ENCODE measurements at regions not wholly inside any gene's neighbourhood (a gene's known extent, or its start where the extent isn't known, plus 50 kb on each side); places are given as distances from the start of the nearest gene placed in this dataset.

DNA sequence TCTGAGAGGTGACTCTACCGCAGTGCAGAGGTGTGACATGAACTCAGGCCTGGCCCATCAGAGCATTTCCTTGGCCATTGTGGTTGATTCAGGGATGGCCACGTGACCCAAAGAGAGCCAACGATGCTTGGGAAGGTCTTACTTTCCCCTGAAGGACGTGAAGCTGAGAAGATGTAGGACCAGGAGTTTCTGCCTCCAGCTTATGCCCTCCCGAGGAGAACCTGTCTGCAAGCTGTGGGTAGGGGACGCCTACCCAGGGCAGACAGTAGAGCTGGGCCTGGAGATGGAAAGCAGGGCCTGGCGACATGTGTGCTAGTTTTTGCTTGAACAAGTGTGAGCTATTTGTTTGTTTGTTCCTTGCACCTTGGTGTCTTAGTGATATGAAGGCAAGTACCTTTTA is 89.4 kb downstream of the RPLP1 start:
- TF ChIP-seq EZH2phosphoT487 (IDR thresholded peaks at IDR 0.05; ENCODE audit: borderline replicate concordance) (no peak), CTCF (conservative IDR thresholded peaks at IDR 0.05; ENCODE audit: low read length) (no peak)
- H3K27me3 ChIP-seq (ENCODE audit: insufficient read depth, low read length, poor library complexity, severe bottlenecking): no peaks in the 10 kb centered on the region
- H3K4me2 ChIP-seq (ENCODE audit: low read depth, low read length, poor library complexity, severe bottlenecking): no peak overlapping the region
- no peak overlapping the region for H2AFZ ChIP-seq (ENCODE audit: low read length)
- H3K4me1 ChIP-seq (ENCODE audit: insufficient read depth, low read length, poor library complexity, severe bottlenecking): no peaks in the 10 kb centered on the region
- H3K36me3 ChIP-seq (ENCODE audit: insufficient read depth, low read length): no peaks in the 10 kb centered on the region
- no peaks in the 10 kb centered on the region for H3F3A ChIP-seq (ENCODE audit: low read depth)
- no peaks in the 10 kb centered on the region for H3K9me2 ChIP-seq (replicated peaks; ENCODE audit: low read depth, low read length)
- H3K4me3 ChIP-seq (ENCODE audit: low read length, poor library complexity, severe bottlenecking): no peak overlapping the region
- H3K79me2 ChIP-seq (ENCODE audit: insufficient read depth, low read length): no peaks in the 10 kb centered on the region
- H3K9me3 ChIP-seq (ENCODE audit: insufficient read depth, low read depth, low read length): no peaks in the 10 kb centered on the region
- no peak overlapping the region for H3K9ac ChIP-seq (ENCODE audit: low read depth, low read length, poor library complexity, severe bottlenecking)
- no peaks in the 10 kb centered on the region for H4K20me1 ChIP-seq (ENCODE audit: insufficient read depth, low read length, poor library complexity, severe bottlenecking)

DNA sequence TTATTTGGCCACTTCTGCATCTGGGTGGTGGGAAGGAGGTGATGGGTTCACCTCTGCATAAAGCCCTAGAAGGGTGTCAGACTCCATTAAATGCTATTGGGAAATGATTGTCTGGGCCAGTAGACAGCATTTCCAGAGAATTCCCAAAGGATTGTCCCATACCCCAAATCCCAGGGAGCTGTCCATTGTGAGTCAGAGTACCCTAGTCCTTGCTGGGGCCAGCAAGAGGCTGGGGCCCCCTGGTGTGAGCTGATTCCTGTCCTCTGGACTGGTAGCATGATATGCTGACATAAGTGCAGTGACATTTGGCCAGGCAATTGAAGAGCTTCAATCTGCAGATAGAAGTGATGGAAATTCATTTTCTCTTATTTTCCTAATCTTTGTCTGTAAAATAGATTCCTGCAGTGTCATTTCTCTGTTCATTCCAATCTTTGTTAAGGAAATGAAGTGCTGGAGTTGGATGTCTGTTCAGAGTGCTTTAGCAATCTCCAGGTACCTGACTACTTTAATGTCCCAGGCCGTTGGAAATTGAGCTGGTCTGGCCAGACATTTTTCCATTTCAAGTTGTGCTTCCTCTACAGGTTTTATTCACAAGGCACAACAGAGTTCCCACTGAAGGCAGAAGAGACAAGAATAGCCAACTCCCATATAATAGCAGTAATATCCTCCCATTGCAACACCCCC is 91.2 kb downstream of the RPLP1 start:
- no peaks in the 10 kb centered on the region for H4K20me1 ChIP-seq (ENCODE audit: insufficient read depth, low read length, poor library complexity, severe bottlenecking)
- TF ChIP-seq EZH2phosphoT487 (IDR thresholded peaks at IDR 0.05; ENCODE audit: borderline replicate concordance): no peak
- TF ChIP-seq CTCF (conservative IDR thresholded peaks at IDR 0.05; ENCODE audit: low read length): no peak

DNA sequence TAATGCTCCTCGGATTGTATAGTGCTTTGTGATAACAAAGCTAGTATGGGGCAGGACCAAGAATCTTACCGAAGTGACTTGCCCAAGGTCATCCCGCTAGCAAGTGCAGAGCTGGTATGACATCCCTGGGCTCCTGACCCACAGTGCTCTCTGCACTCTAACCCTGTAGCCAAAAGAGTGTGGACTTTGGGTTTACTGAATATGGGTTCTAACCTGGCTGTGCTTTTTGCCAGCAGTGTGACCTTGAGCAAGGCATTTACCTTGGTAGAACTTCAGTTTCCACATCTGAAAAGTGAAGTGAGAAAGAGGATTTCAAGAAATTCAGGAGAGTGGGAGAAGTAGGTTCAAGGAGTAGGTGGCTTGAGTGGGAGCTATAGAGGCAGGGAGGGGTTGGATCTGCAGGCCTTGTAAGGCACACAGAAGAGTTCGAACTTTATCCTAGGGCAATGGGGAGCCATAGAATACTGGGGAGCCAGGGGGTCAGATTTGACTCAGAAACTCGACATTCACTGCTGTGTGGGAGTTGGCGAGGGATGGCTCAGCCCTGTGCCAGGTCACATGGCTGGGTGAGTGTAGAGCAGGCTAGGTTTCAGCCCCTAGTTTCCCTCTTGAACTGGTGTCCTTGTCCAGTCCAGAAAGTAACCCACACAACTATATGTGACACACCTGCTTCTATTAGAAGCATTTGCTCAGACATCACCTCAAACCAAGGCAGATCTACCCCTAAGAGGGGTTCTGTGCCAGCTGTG is 91.9 kb downstream of the RPLP1 start:
- H3K9me2 ChIP-seq (replicated peaks; ENCODE audit: low read depth, low read length): no peaks in the 10 kb centered on the region
- H3K36me3 ChIP-seq (ENCODE audit: insufficient read depth, low read length): no peaks in the 10 kb centered on the region
- no peak for TF ChIP-seq CTCF (conservative IDR thresholded peaks at IDR 0.05; ENCODE audit: low read length)
- no peak for TF ChIP-seq EZH2phosphoT487 (IDR thresholded peaks at IDR 0.05; ENCODE audit: borderline replicate concordance)
- no peaks in the 10 kb centered on the region for H4K20me1 ChIP-seq (ENCODE audit: insufficient read depth, low read length, poor library complexity, severe bottlenecking)
- no peaks in the 10 kb centered on the region for H3F3A ChIP-seq (ENCODE audit: low read depth)
- H2AFZ ChIP-seq (ENCODE audit: low read length): no peak overlapping the region
- no peaks in the 10 kb centered on the region for H3K9me3 ChIP-seq (ENCODE audit: insufficient read depth, low read depth, low read length)
- H3K79me2 ChIP-seq (ENCODE audit: insufficient read depth, low read length): no peaks in the 10 kb centered on the region
- H3K27me3 ChIP-seq (ENCODE audit: insufficient read depth, low read length, poor library complexity, severe bottlenecking): no peaks in the 10 kb centered on the region
- H3K4me1 ChIP-seq (ENCODE audit: insufficient read depth, low read length, poor library complexity, severe bottlenecking): no peaks in the 10 kb centered on the region
- no peak overlapping the region for H3K9ac ChIP-seq (ENCODE audit: low read depth, low read length, poor library complexity, severe bottlenecking)
- H3K4me3 ChIP-seq (ENCODE audit: low read length, poor library complexity, severe bottlenecking): no peak overlapping the region
- no peak overlapping the region for H3K4me2 ChIP-seq (ENCODE audit: low read depth, low read length, poor library complexity, severe bottlenecking)

More for the DNA sequence above, 91.2 kb downstream of the RPLP1 start:
- Histone ChIP-seq H3K9ac (ENCODE audit: low read depth, low read length, poor library complexity, severe bottlenecking) (no peak overlapping the region), H3K9me3 (ENCODE audit: insufficient read depth, low read depth, low read length) (no peaks in the 10 kb centered on the region), H3K4me1 (ENCODE audit: insufficient read depth, low read length, poor library complexity, severe bottlenecking) (no peaks in the 10 kb centered on the region), H3K4me2 (ENCODE audit: low read depth, low read length, poor library complexity, severe bottlenecking) (no peak overlapping the region), H2AFZ (ENCODE audit: low read length) (no peak overlapping the region), H3F3A (ENCODE audit: low read depth) (no peaks in the 10 kb centered on the region), H3K79me2 (ENCODE audit: insufficient read depth, low read length) (no peaks in the 10 kb centered on the region), H3K9me2 (replicated peaks; ENCODE audit: low read depth, low read length) (no peaks in the 10 kb centered on the region), H3K27me3 (ENCODE audit: insufficient read depth, low read length, poor library complexity, severe bottlenecking) (no peaks in the 10 kb centered on the region), H3K4me3 (ENCODE audit: low read length, poor library complexity, severe bottlenecking) (no peak overlapping the region), H3K36me3 (ENCODE audit: insufficient read depth, low read length) (no peaks in the 10 kb centered on the region)

Data from Loucy (cell line).